Esophagus muscularis mucosa (tissue), 4 donors: ENCODE measurements at regions not wholly inside any gene's neighbourhood (a gene's known extent, or its start where the extent isn't known, plus 50 kb on each side); places are given as distances from the start of the nearest gene placed in this dataset.

ENCODE experiments used
- CTCF ChIP-seq, 3 experiments: fragments of 200-600 bp in 2 of 3; fragments of 450-650 bp in 1 of 3; sonication (generic) in 2 of 3; IDR thresholded peaks; one replicate each; pipeline ENCODE4 v1.5.1; 2017 to 2019; ENCODE audit warnings: antibody characterized with exemption in 3 of 3, mild to moderate bottlenecking in 2 of 3, moderate library complexity in 1 of 3
- EP300 ChIP-seq: sonication (generic); formaldehyde crosslinking; IDR thresholded peaks from one replicate; pipeline ENCODE4 v1.6.1; 2017; ENCODE audit warnings: antibody characterized with exemption
- POLR2A ChIP-seq: fragments of 450-650 bp; IDR thresholded peaks from one replicate; pipeline ENCODE4 v1.6.1; 2017; ENCODE audit warnings: antibody characterized with exemption, moderate library complexity, mild to moderate bottlenecking, low read depth
- POLR2AphosphoS5 ChIP-seq, 2 donors: sonication (generic); formaldehyde crosslinking; IDR thresholded peaks; one replicate each; pipeline ENCODE4 v1.6.1; 2017; ENCODE audit warnings: antibody characterized with exemption in 2 of 2

GRCh38 chr14:39897657-39898056, 465.4 kb upstream of the FBXO33 start:
- TF ChIP-seq CTCF (IDR thresholded peaks at IDR 0.05): no peak
- no peak for TF ChIP-seq POLR2A
- no peak for TF ChIP-seq EP300
- TF ChIP-seq POLR2AphosphoS5 (IDR thresholded peaks at IDR 0.05): no peak
